ENCODE measurements at regions not wholly inside any gene's neighbourhood (a gene's known extent, or its start where the extent isn't known, plus 50 kb on each side); places are given as distances from the start of the nearest gene placed in this dataset.

DNA sequence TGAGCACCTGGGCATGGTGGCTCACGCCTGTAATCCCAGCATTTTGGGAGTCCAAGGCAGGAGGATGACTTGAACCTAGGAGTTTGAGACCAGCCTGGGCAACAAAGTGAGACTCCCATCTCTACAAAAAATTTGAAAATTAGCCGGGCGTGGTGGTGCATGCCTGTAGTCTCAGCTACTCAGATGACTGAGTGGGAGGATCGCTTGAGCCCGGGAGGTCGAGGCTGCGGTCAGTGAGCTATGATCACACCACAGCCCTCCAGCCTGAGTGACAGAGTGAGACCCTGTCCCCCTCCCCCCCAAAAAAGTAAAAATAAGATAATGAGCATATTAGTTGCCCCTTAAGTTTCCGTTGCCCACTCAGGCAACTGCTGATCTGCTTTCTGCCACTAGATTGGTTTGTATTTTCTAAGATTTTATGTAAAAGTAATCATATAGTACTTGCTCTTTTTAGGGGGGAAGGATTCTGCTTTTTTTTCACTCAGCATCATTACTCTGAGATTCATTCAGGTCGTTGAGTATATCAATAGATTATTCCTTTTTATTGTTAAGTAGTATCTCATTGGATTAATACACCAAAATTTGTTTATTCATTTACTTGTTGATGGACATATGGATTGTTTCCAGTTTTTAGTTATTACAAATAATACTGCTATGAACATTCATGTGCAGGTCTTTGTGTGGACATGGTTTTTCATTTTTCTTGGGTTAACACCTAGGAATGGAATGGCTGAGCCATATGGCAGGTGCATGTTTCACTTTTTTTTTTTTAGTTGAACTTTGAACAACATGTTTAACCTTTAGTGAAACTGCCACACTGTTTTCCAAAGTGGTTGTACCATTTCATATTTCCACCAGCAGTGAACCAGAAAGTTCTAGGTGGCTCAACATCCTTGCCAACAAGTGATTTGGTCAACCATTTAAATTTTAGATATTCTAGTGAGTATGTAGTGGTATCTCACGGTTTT is 75.0 kb upstream of the SPRED2 start:
- no peak for DNase-seq

DNA sequence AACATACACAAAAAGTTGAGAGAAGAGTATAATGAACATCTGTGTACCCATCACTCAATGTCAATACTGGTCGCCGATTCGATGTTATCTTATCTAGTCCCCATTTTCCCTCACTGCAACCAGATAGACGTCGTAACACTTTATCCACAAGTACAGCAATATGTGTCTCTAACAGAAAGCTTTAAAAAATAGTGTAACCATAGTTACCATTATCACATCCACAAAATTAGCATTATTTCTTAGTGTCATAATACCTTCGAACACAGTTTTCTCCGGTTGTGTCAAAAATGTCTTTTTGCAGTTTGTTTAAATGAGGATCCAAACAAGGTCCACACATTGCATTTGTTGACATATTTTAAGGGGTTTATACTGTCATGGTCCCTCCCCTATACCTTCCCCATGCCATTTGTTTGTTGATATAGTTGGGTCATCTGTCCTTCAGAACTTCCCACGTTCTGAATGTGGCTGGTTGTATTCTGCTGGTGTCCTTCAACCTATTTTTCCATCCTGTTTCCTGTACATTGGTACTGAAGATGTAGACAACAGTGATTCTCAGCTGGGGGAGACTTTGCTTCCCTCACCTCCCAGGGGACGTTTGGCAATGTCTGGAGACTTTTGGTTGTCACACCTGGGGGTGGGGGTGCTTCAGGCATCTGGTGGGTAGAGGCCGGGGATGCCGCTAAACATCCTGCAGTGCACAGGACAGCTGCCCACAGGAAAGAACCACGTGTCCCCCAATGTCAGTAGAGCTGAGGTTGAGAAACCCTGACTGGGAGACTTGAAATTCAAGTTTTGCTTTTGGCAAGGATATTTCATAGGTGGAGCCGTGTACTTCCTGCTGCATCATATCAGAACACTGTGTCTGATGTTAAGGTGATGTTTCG is 72.7 kb upstream of the SPRED2 start:
- DNase-seq = no peak

DNA sequence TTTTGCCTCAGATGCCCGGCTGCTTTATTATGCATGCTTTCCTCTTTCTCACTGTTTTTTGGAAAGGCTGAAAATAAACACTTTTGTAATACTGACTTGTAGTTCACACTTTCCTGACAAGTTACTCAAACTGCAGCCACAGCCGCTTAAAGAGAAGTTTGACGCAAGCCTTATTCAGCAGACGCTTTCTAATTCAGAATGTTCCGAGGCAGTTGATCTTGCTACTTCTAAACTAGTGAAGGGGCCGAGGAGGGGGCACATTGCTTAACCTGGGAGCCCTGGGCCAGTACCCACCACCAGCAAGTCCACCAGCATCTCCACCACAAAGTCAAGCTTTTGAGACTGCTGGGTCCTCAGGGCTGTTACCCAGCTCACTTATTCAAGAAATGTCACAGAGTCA is 71.8 kb upstream of the SPRED2 start:
- no peak for DNase-seq

GRCh38 chr2:65503746-65504145 is 71.3 kb upstream of the SPRED2 start:
- no peak for DNase-seq

- no peak for DNase-seq
These were observed 69.4 kb upstream of the SPRED2 start for GRCh38 chr2:65501836-65502235.

DNA sequence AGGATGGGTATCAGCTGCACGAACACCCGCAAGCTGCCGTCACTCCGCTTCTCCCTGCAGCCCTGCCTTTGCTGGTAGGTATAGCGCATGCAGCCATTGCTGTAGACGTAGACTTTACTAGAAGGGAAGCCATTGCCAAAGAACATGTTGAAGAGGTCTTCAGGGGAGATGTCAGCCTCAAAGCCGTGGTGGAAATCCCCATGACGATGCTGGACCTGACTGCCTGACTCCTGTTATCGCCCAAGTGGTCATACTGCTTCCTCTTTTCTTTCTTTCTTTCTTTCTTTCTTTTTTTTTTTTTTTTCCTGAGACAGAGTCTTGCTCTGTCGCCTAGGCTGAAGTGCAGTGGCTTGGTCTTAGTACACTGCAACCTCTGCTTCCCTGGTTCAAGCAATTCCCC is 68.7 kb upstream of the SPRED2 start:
- DNase-seq = no peak

- no peak for DNase-seq
These were observed 68.1 kb upstream of the SPRED2 start for GRCh38 chr2:65500310-65501040.

- no peak for DNase-seq
These were observed 66.8 kb upstream of the SPRED2 start for GRCh38 chr2:65499216-65499615.

GRCh38 chr2:65498396-65498795 is 66.0 kb upstream of the SPRED2 start:
- no peak for DNase-seq

- DNase-seq = no peak
These were observed 63.0 kb upstream of the SPRED2 start for GRCh38 chr2:65495251-65495877.

GRCh38 chr2:65494078-65494477 is 61.7 kb upstream of the SPRED2 start:
- no peak for DNase-seq

GRCh38 chr2:65491381-65491905 is 59.0 kb upstream of the SPRED2 start:
- no peak for DNase-seq

- no peak for DNase-seq
These were observed 57.8 kb upstream of the SPRED2 start for GRCh38 chr2:65490222-65490621.

DNA sequence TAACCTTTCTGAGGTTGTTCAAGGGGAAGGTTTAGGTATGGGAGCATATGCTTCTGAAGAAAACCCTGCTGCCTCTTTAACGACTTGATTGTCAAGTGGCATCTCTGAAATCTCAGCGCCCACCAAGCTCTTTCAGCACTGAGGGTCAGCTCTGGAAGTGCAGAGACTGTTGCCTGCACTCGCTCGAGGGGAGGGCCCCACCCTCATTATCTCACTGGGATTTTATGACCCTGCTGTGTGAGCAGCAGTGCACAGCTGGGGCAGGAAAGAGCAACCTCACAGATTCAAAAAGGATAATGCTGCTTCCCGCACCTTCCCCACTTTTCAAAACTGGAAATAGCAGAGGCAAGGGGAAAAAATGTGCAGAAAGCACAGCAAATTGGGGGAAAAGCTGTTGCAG is 56.9 kb upstream of the SPRED2 start:
- DNase-seq = no peak

DNA sequence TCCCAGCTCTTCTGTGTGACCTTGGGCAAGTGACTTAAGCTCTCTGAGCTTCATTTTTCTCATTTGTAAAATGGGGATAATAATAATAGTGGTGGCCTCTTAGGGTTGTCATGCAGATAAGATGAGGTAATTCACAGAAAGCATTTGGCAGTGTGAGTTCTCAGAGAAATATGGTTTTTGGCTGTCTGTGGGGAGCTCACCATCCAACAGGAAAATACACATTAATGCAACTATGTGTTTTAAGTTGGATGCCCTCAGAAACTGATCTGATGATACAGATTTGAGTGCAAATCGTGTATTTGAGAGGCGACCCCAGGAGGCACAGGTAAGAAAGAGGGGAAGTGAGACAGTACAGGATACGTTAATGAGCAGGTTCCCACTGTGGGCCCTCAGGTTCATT is 56.1 kb upstream of the SPRED2 start:
- DNase-seq = no peak

GRCh38 chr2:65487404-65487803 is 55.0 kb upstream of the SPRED2 start:
- no peak for DNase-seq

- DNase-seq = no peak
These were observed 54.4 kb upstream of the SPRED2 start for GRCh38 chr2:65486802-65487201.

GRCh38 chr2:65486282-65486681 is 53.9 kb upstream of the SPRED2 start:
- DNase-seq = no peak

GRCh38 chr2:65485839-65486238 is 53.4 kb upstream of the SPRED2 start:
- no peak for DNase-seq

DNA sequence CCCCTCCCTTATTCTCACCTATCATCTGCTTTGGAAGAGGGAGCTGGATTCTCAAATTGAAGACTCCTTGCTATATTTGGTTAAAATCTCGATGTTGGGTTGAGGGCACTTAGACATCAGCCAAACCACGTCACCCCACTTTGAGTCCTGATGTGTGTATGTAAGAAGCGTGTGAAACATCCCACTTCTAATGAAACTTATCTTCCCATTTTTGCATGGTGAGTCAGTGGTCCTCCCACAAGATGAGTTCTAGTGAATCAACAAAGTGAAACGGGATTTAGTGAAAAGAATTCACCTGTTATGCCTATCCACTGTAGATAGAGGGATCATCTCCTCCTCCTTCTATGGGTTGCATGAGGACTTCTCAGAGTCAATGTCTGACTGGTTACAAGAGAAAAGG is 51.4 kb upstream of the SPRED2 start:
- no peak for DNase-seq

DNA sequence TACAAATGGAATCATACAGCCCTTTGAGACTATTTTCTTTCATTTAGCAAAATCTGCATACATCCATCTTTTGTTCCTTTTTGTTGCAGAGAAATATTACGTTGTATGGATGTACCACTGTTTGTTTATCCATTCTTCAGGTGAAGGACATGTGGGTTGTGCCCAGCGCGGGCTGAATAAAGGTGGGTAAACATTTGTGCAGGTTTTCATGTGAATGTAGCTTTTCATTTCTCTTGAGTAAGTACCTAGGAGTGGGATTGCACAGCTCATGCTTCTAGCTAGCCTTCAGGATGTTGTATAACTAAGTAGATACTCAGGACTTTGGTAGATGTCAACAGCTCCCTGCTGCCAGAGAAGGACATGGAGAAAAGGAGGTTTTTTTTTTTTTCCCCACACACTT is 50.6 kb upstream of the SPRED2 start:
- DNase-seq = no peak

Data from activated CD4-positive, alpha-beta T cell treated with anti-CD3 and anti-CD28 coated beads, Interleukin-2, amount 50 U/mL, for 16 hours (primary cell).